H1 (cell line): ENCODE measurements at regions not wholly inside any gene's neighbourhood (a gene's known extent, or its start where the extent isn't known, plus 50 kb on each side); places are given as distances from the start of the nearest gene placed in this dataset.

Experiments used
- CTCF ChIA-PET: fragments of 300-600 bp; sonication (Branson Sonifier 250); formaldehyde crosslinking; loops from one replicate; lab custom pipeline; 2021; ENCODE audit not compliant: partially characterized antibody; lab: Charles Lee
- POLR2A ChIA-PET: fragments of 300-600 bp; sonication (Branson Sonifier 250); formaldehyde crosslinking; loops from one replicate; lab custom pipeline; 2021; ENCODE audit warnings: inconsistent platforms; ENCODE audit not compliant: partially characterized antibody; lab: Charles Lee
- DNase-seq, 2 experiments: peaks; one replicate each; pipeline versions ENCODE4 v3.0.0 to v3.0.0-alpha.2; 2010 to 2022; ENCODE audit warnings: low spot score in 2 of 2, low read depth in 1 of 2, mixed read lengths in 1 of 2
- FAIRE-seq: peaks from 2 replicates; lab custom pipeline; 2011; peaks lifted over from hg19 to GRCh38; lab: Jason Lieb, UNC
- H2AFZ ChIP-seq: 2 replicates; pipeline ENCODE4 v1.8.1; 2012; ENCODE audit warnings: low read length, inconsistent platforms
- H2AK5ac ChIP-seq: 2 replicates; pipeline ENCODE4 v1.6.1; 2013; ENCODE audit warnings: low read depth, low read length
- H2BK120ac ChIP-seq: replicated peaks from 2 replicates; pipeline ENCODE3; 2013; ENCODE audit warnings: low read depth, low read length, inconsistent platforms
- H2BK12ac ChIP-seq: 2 replicates; pipeline ENCODE4 v1.6.1; 2013; ENCODE audit warnings: low read depth, low read length
- H2BK15ac ChIP-seq: 2 replicates; pipeline ENCODE4 v1.6.1; 2013; ENCODE audit warnings: low read length
- H2BK20ac ChIP-seq: 2 replicates; pipeline ENCODE4 v1.6.1; 2013; ENCODE audit warnings: low read length
- H2BK5ac ChIP-seq: 2 replicates; pipeline ENCODE4 v1.6.1; 2013; ENCODE audit warnings: low read depth, low read length
- H3K14ac ChIP-seq: 2 replicates; pipeline ENCODE4 v1.6.1; 2013; ENCODE audit warnings: inconsistent platforms; ENCODE audit not compliant: insufficient read length
- H3K18ac ChIP-seq: 2 replicates; pipeline ENCODE4 v1.6.1; 2013; ENCODE audit warnings: low read length; ENCODE audit errors: extremely low read depth
- H3K23ac ChIP-seq: 2 replicates; pipeline ENCODE4 v1.6.1; 2013; ENCODE audit warnings: inconsistent platforms; ENCODE audit not compliant: insufficient read length
- H3K23me2 ChIP-seq: 2 replicates; pipeline ENCODE4 v1.6.1; 2013; ENCODE audit warnings: low read depth, low read length
- H3K27ac ChIP-seq: 2 replicates; pipeline ENCODE4 v1.6.1; 2011; ENCODE audit warnings: low read depth, low read length, inconsistent platforms
- H3K27me3 ChIP-seq, 4 experiments: replicated peaks in 1 of 4; 1 replicate in 1 of 4; 2 replicates in 3 of 4; pipeline versions ENCODE4 v1.6.1 to v1.8.1; 2011 to 2013; ENCODE audit warnings: low read length in 3 of 4, mild to moderate bottlenecking in 3 of 4, inconsistent platforms in 2 of 4, mixed read lengths in 2 of 4, moderate library complexity in 1 of 4; ENCODE audit not compliant: control insufficient read depth in 3 of 4, insufficient read depth in 3 of 4; ENCODE audit errors: extremely low read depth in 1 of 4
- H3K36me3 ChIP-seq, 4 experiments: 2 replicates each; pipeline versions ENCODE4 v1.6.1 to v1.8.1; 2011 to 2013; ENCODE audit warnings: mild to moderate bottlenecking in 4 of 4, low read length in 3 of 4, moderate library complexity in 2 of 4, control low read depth in 1 of 4, inconsistent platforms in 1 of 4; ENCODE audit not compliant: insufficient read depth in 4 of 4, control insufficient read depth in 2 of 4
- H3K4ac ChIP-seq: replicated peaks from 2 replicates; pipeline ENCODE3; 2013; ENCODE audit warnings: low read length, low read depth, mixed read lengths, inconsistent platforms; ENCODE audit not compliant: insufficient read length
- H3K4me1 ChIP-seq, 4 experiments: replicated peaks in 1 of 4; 1 replicate in 1 of 4; 2 replicates in 3 of 4; pipeline versions ENCODE4 v1.6.1 to v1.8.1; 2011 to 2013; ENCODE audit warnings: low read length in 3 of 4, inconsistent platforms in 2 of 4, mixed read lengths in 1 of 4; ENCODE audit not compliant: insufficient read depth in 4 of 4, control insufficient read depth in 3 of 4
- H3K4me2 ChIP-seq, 2 experiments: 2 replicates each; pipeline versions ENCODE4 v1.6.1 to v1.8.1; 2011 to 2013; ENCODE audit warnings: low read depth in 2 of 2, low read length in 2 of 2, control low read depth in 1 of 2, inconsistent platforms in 1 of 2, mild to moderate bottlenecking in 1 of 2; ENCODE audit not compliant: insufficient read depth in 1 of 2
- H3K4me3 ChIP-seq, 4 experiments: fragments of 200-600, 300-600 bp in 1 of 4; sonication (generic), shearing (Covaris generic), sonication (Bioruptor Twin) in 1 of 4; 2 replicates each; pipeline versions ENCODE4 v1.5.1 to v1.8.1; 2011 to 2016; ENCODE audit warnings: low read length in 4 of 4, low read depth in 3 of 4, control low read depth in 2 of 4, inconsistent platforms in 2 of 4, mild to moderate bottlenecking in 2 of 4, mixed read lengths in 1 of 4, moderate library complexity in 1 of 4; ENCODE audit not compliant: insufficient read depth in 2 of 4; ENCODE audit errors: extremely low read depth in 1 of 4
- H3K56ac ChIP-seq: replicated peaks from 2 replicates; pipeline ENCODE3; 2013; ENCODE audit warnings: low read depth, mild to moderate bottlenecking, mixed read lengths, low read length, inconsistent platforms; ENCODE audit not compliant: insufficient read length
- H3K79me1 ChIP-seq: 2 replicates; pipeline ENCODE4 v1.6.1; 2013; ENCODE audit warnings: low read depth, low read length, control low read depth
- H3K79me2 ChIP-seq, 2 experiments: 2 replicates each; pipeline versions ENCODE4 v1.6.1 to v1.8.1; 2012 to 2013; ENCODE audit warnings: low read length in 2 of 2, mild to moderate bottlenecking in 2 of 2, inconsistent platforms in 1 of 2; ENCODE audit not compliant: insufficient read depth in 2 of 2, control insufficient read depth in 1 of 2
- H3K9ac ChIP-seq, 4 experiments: replicated peaks in 1 of 4; 1 replicate in 1 of 4; 2 replicates in 3 of 4; pipeline versions ENCODE4 v1.6.1 to v1.8.1; 2011 to 2013; ENCODE audit warnings: low read depth in 3 of 4, low read length in 3 of 4, control low read depth in 2 of 4, mild to moderate bottlenecking in 2 of 4, moderate library complexity in 2 of 4, inconsistent platforms in 1 of 4; ENCODE audit errors: extremely low read depth in 1 of 4
- H3K9me3 ChIP-seq, 2 experiments: 2 replicates each; pipeline versions ENCODE4 v1.6.1 to v1.8.1; 2012 to 2013; ENCODE audit warnings: mild to moderate bottlenecking in 2 of 2, moderate library complexity in 2 of 2, control low read depth in 1 of 2, inconsistent platforms in 1 of 2, low read depth in 1 of 2, low read length in 1 of 2, mixed read lengths in 1 of 2; ENCODE audit not compliant: insufficient read depth in 2 of 2
- H4K20me1 ChIP-seq, 2 experiments: replicated peaks in 1 of 2; 2 replicates each; pipeline versions ENCODE3 to v1.8.1; 2011 to 2013; ENCODE audit warnings: inconsistent platforms in 2 of 2, low read length in 2 of 2, mild to moderate bottlenecking in 1 of 2; ENCODE audit not compliant: insufficient read depth in 2 of 2, control insufficient read depth in 1 of 2
- H4K5ac ChIP-seq: 2 replicates; pipeline ENCODE4 v1.6.1; 2013; ENCODE audit warnings: low read length, low read depth, mixed read lengths, inconsistent platforms; ENCODE audit not compliant: insufficient read length
- H4K8ac ChIP-seq: 2 replicates; pipeline ENCODE4 v1.8.0; 2013; ENCODE audit warnings: mild to moderate bottlenecking, moderate library complexity, low read length, inconsistent platforms; ENCODE audit not compliant: insufficient read depth; ENCODE audit errors: extremely low read depth
- H4K91ac ChIP-seq: replicated peaks from 2 replicates; pipeline ENCODE3; 2013; ENCODE audit warnings: low read length, mixed read lengths, inconsistent platforms; ENCODE audit not compliant: insufficient read length
- ATF3 ChIP-seq: IDR thresholded peaks from 2 replicates; pipeline ENCODE4 v1.6.1; 2011; ENCODE audit warnings: low read depth, mild to moderate bottlenecking, low read length; ENCODE audit not compliant: insufficient read depth
- CBX8 ChIP-seq: fragments of 300-800, 300-1000 bp; sonication (generic); IDR thresholded peaks from 2 replicates; pipeline ENCODE4 v1.7.1; 2016; ENCODE audit warnings: low read depth, low read length, borderline replicate concordance
- CREB1 ChIP-seq: IDR thresholded peaks from 2 replicates; pipeline ENCODE4 v1.6.1; 2012; ENCODE audit warnings: inconsistent platforms
- EGR1 ChIP-seq: IDR thresholded peaks from 2 replicates; pipeline ENCODE4 v1.6.1; 2011; ENCODE audit warnings: low read depth, low read length, borderline replicate concordance
- GABPA ChIP-seq: IDR thresholded peaks from 2 replicates; pipeline ENCODE4 v1.6.1; 2011; ENCODE audit warnings: mild to moderate bottlenecking, low read length, moderate library complexity, borderline replicate concordance; ENCODE audit not compliant: insufficient read depth
- JUND ChIP-seq: IDR thresholded peaks from 2 replicates; pipeline ENCODE4 v1.6.1; 2011; ENCODE audit warnings: mild to moderate bottlenecking, improper control_type of control experiment, low read length
- RFX5 ChIP-seq: IDR thresholded peaks from 2 replicates; pipeline ENCODE4 v1.6.1; 2011; ENCODE audit warnings: low read depth, low read length, improper control_type of control experiment, borderline replicate concordance
- SIX5 ChIP-seq: IDR thresholded peaks from 2 replicates; pipeline ENCODE4 v1.6.1; 2011; ENCODE audit warnings: mild to moderate bottlenecking, low read depth, low read length
- SRF ChIP-seq: IDR thresholded peaks from 2 replicates; pipeline ENCODE4 v1.6.1; 2011; ENCODE audit warnings: mild to moderate bottlenecking, low read depth, low read length, moderate library complexity
- SUZ12 ChIP-seq: fragments of 200-600 bp; sonication (generic); IDR thresholded peaks from 2 replicates; pipeline ENCODE4 v1.6.1; 2012; ENCODE audit warnings: mild to moderate bottlenecking, inconsistent platforms, low read length, moderate library complexity, mixed read lengths
- TAF1 ChIP-seq: IDR thresholded peaks from 2 replicates; pipeline ENCODE4 v1.6.1; 2011; ENCODE audit warnings: mild to moderate bottlenecking, low read depth, low read length
- WGBS, 2 experiments: shearing (Covaris generic) in 1 of 2; methylation state at CpG; one replicate each; pipeline versions ENCODE4 v1.1.6 to v1.1.7; 2013 to 2015; ENCODE audit warnings: low lambda C conversion rate in 2 of 2, mixed read lengths in 2 of 2, inconsistent platforms in 1 of 2, low coverage in 1 of 2, missing lambda C conversion rate in 1 of 2; ENCODE audit not compliant: insufficient replicate concordance in 2 of 2, insufficient coverage in 1 of 2, insufficient read length in 1 of 2; ENCODE audit errors: extremely low coverage in 1 of 2, missing lambda C conversion rate in 1 of 2; 5-methylcytosine and 5-hydroxymethylcytosine counted together

GRCh38 chr2:181772777-181773176, 92.5 kb upstream of the NEUROD1 start:
- no peak overlapping the region for H4K8ac ChIP-seq
- no peaks in the 10 kb centered on the region for H3K23me2 ChIP-seq
- POLR2A ChIA-PET: no interaction called here
- H2BK12ac ChIP-seq: no peak overlapping the region
- H2AK5ac ChIP-seq: no peak overlapping the region
- H3K4me2 ChIP-seq: no peak overlapping the region
- FAIRE-seq (no peak), DNase-seq (no peak)
- H2AFZ ChIP-seq: no peak overlapping the region
- no peak overlapping the region for H3K23ac ChIP-seq
- no peaks in the 10 kb centered on the region for H3K36me3 ChIP-seq
- H3K4me1 ChIP-seq: no peaks in the 10 kb centered on the region
- no peak overlapping the region for H3K27ac ChIP-seq
- no peak overlapping the region for H4K91ac ChIP-seq
- H2BK20ac ChIP-seq: no peak overlapping the region
- no peak overlapping the region for H4K5ac ChIP-seq
- no peaks in the 10 kb centered on the region for H3K27me3 ChIP-seq
- H3K79me1 ChIP-seq: no peaks in the 10 kb centered on the region
- WGBS, 2 experiments: 88% methylated on average over 1 of the region's 1 CpG; no CpG with 5 or more reads in 1 of the 2 experiments
- H3K14ac ChIP-seq: no peak overlapping the region
- no peaks in the 10 kb centered on the region for H4K20me1 ChIP-seq
- no peak overlapping the region for H3K4ac ChIP-seq
- H3K56ac ChIP-seq: no peak overlapping the region
- no peak overlapping the region for H2BK5ac ChIP-seq
- no peak overlapping the region for H2BK120ac ChIP-seq
- no peak overlapping the region for H3K9ac ChIP-seq
- H3K9me3 ChIP-seq: no peaks in the 10 kb centered on the region
- no peak overlapping the region for H3K18ac ChIP-seq
- CTCF ChIA-PET: interaction anchor here (1.0 to 2.0 kb wide), 2 partner anchors 9 to 131 kb away, joined by 3 to 8 read pairs; no protein-coding TSS in a partner anchor
- no peak overlapping the region for H3K4me3 ChIP-seq
- no peak overlapping the region for H2BK15ac ChIP-seq
- no peaks in the 10 kb centered on the region for H3K79me2 ChIP-seq
- TF ChIP-seq RFX5: no peak
- no peak for TF ChIP-seq CREB1
- no peak for TF ChIP-seq ATF3
- no peak for TF ChIP-seq SRF
- no peak for TF ChIP-seq JUND
- no peak for TF ChIP-seq SUZ12
- no peak for TF ChIP-seq CBX8
- TF ChIP-seq GABPA: no peak
- TF ChIP-seq TAF1: no peak
- TF ChIP-seq EGR1: no peak
- no peak for TF ChIP-seq SIX5
